Transverse colon (tissue), 4 donors: ENCODE measurements at regions not wholly inside any gene's neighbourhood (a gene's known extent, or its start where the extent isn't known, plus 50 kb on each side); places are given as distances from the start of the nearest gene placed in this dataset.

ENCODE experiments used
- CTCF ChIP-seq, 5 experiments: fragments of 200-600 bp in 3 of 5; fragments of 450-650 bp in 2 of 5; sonication (generic) in 3 of 5; IDR thresholded peaks; 1 replicate in 2 of 5; 2 replicates in 3 of 5; pipeline ENCODE4 v1.5.1; 2016 to 2017; ENCODE audit warnings: antibody characterized with exemption in 5 of 5, inconsistent platforms in 3 of 5, mild to moderate bottlenecking in 2 of 5, moderate library complexity in 1 of 5
- EP300 ChIP-seq: sonication (generic); formaldehyde crosslinking; IDR thresholded peaks from one replicate; pipeline ENCODE4 v1.6.1; 2017; ENCODE audit warnings: antibody characterized with exemption, low read depth
- POLR2A ChIP-seq: fragments of 450-650 bp; IDR thresholded peaks from one replicate; pipeline ENCODE4 v1.6.1; 2016; ENCODE audit warnings: antibody characterized with exemption, mild to moderate bottlenecking, moderate library complexity
- POLR2AphosphoS5 ChIP-seq, 3 donors: sonication (generic); formaldehyde crosslinking; IDR thresholded peaks; one replicate each; pipeline ENCODE4 v1.6.1; 2016; ENCODE audit warnings: antibody characterized with exemption in 3 of 3

- TF ChIP-seq CTCF (IDR thresholded peaks at IDR 0.05) = no peak
- TF ChIP-seq EP300 = no peak
- TF ChIP-seq POLR2A = no peak
- no peak for TF ChIP-seq POLR2AphosphoS5 (IDR thresholded peaks at IDR 0.05)
Measured at GRCh38 chr2:44098891-44099290, 69.8 kb upstream of the PPM1B start.
